IMR-90 (cell line): ENCODE measurements at regions not wholly inside any gene's neighbourhood (a gene's known extent, or its start where the extent isn't known, plus 50 kb on each side); places are given as distances from the start of the nearest gene placed in this dataset.

ENCODE experiments used
- CHD1 ChIP-seq: IDR thresholded peaks from 2 replicates; pipeline ENCODE4 v1.6.1; 2012; ENCODE audit warnings: low read depth, low read length, improper control_type of control experiment
- FOS ChIP-seq: fragments of 150-350 bp; IDR thresholded peaks from 2 replicates; pipeline ENCODE4 v1.6.1; 2016; ENCODE audit warnings: low read depth, low read length
- MAFK ChIP-seq: IDR thresholded peaks from 2 replicates; pipeline ENCODE4 v1.6.1; 2012; ENCODE audit warnings: low read depth, low read length, improper control_type of control experiment
- MXI1 ChIP-seq: IDR thresholded peaks from 2 replicates; pipeline ENCODE4 v1.6.1; 2012; ENCODE audit warnings: low read depth, mild to moderate bottlenecking, low read length, moderate library complexity, borderline replicate concordance
- NFE2L2 ChIP-seq: fragments of 150-350 bp; IDR thresholded peaks from 2 replicates; pipeline ENCODE4 v1.6.1; 2016; ENCODE audit warnings: low read depth, mild to moderate bottlenecking, low read length
- POLR2A ChIP-seq: IDR thresholded peaks from 2 replicates; pipeline ENCODE4 v1.6.1; 2012; ENCODE audit warnings: mild to moderate bottlenecking, low read depth, low read length
- RAD21 ChIP-seq: IDR thresholded peaks from 2 replicates; pipeline ENCODE4 v1.6.1; 2012; ENCODE audit warnings: low read length, improper control_type of control experiment
- RCOR1 ChIP-seq: IDR thresholded peaks from 2 replicates; pipeline ENCODE4 v1.6.1; 2012; ENCODE audit warnings: mild to moderate bottlenecking, low read length, improper control_type of control experiment; ENCODE audit not compliant: insufficient replicate concordance
- SMC3 ChIP-seq: fragments of 150-350 bp; IDR thresholded peaks from 2 replicates; pipeline ENCODE4 v1.6.1; 2016; ENCODE audit warnings: low read depth, mild to moderate bottlenecking, antibody characterized with exemption, low read length, moderate library complexity
- USF2 ChIP-seq: fragments of 150-350 bp; IDR thresholded peaks from 2 replicates; pipeline ENCODE4 v1.6.1; 2017; ENCODE audit warnings: mild to moderate bottlenecking, antibody characterized with exemption, low read length, low read depth
- TF ChIP-seq, protein P1 (sequence below): conservative IDR thresholded peaks from 2 replicates; pipeline ENCODE4 v1.5.1; 2012; ENCODE audit warnings: mild to moderate bottlenecking, low read depth, low read length, improper control_type of control experiment
- TF ChIP-seq, protein P2 (sequence below): fragments of 150-350 bp; IDR thresholded peaks from 2 replicates; pipeline ENCODE4 v1.6.1; 2016; ENCODE audit warnings: low read depth, mild to moderate bottlenecking, low read length, moderate library complexity, borderline replicate concordance

DNA sequence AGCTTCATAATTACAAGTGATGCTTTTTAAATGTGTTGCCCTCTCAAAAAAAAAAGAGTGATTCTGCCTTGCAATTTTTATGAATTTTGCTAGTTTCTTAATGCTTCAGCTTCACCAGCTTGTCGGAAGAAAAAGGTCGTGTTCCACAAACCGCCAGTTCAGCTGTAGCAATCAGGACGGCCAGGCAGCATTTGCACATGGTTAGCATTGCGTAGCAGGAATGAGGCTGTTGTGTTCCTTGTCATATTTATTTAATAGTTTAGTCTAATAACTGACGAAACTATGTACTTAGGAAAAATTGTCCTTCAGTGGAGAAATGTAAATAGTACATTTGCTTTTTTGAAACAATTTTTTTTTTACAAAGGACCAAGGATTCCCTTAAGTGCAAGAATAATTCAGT lies 64.9 kb upstream of the SELENOK start:
- TF ChIP-seq, protein P1, sequence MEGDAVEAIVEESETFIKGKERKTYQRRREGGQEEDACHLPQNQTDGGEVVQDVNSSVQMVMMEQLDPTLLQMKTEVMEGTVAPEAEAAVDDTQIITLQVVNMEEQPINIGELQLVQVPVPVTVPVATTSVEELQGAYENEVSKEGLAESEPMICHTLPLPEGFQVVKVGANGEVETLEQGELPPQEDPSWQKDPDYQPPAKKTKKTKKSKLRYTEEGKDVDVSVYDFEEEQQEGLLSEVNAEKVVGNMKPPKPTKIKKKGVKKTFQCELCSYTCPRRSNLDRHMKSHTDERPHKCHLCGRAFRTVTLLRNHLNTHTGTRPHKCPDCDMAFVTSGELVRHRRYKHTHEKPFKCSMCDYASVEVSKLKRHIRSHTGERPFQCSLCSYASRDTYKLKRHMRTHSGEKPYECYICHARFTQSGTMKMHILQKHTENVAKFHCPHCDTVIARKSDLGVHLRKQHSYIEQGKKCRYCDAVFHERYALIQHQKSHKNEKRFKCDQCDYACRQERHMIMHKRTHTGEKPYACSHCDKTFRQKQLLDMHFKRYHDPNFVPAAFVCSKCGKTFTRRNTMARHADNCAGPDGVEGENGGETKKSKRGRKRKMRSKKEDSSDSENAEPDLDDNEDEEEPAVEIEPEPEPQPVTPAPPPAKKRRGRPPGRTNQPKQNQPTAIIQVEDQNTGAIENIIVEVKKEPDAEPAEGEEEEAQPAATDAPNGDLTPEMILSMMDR = no peak
- TF ChIP-seq RAD21 (no peak), MXI1 (no peak), USF2 (no peak), CHD1 (no peak), POLR2A (no peak), NFE2L2 (no peak), SMC3 (no peak), FOS (no peak), MAFK (no peak), RCOR1 (no peak)
- TF ChIP-seq, protein P2, sequence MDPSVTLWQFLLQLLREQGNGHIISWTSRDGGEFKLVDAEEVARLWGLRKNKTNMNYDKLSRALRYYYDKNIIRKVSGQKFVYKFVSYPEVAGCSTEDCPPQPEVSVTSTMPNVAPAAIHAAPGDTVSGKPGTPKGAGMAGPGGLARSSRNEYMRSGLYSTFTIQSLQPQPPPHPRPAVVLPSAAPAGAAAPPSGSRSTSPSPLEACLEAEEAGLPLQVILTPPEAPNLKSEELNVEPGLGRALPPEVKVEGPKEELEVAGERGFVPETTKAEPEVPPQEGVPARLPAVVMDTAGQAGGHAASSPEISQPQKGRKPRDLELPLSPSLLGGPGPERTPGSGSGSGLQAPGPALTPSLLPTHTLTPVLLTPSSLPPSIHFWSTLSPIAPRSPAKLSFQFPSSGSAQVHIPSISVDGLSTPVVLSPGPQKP = no peak
